H7 (cell line): ENCODE measurements at regions not wholly inside any gene's neighbourhood (a gene's known extent, or its start where the extent isn't known, plus 50 kb on each side); places are given as distances from the start of the nearest gene placed in this dataset.
"Not testable (repeated sequence)": the region's sequence is repeated elsewhere in the genome, so short reads cannot be mapped to it uniquely, and the experiment has no call there.

Source experiments
- DNase-seq: peaks from one replicate; pipeline ENCODE4 v3.0.0; 2012
- H3K27me3 ChIP-seq: 2 replicates; pipeline ENCODE4 v1.6.0; 2011; ENCODE audit warnings: mild to moderate bottlenecking, low read length; ENCODE audit not compliant: control insufficient read depth, insufficient read depth
- H3K36me3 ChIP-seq: replicated peaks from 2 replicates; pipeline ENCODE4 v1.5.1; 2011; ENCODE audit warnings: low read length; ENCODE audit not compliant: control insufficient read depth, insufficient read depth
- H3K4me3 ChIP-seq: 2 replicates; pipeline ENCODE4 v1.5.1; 2011; ENCODE audit warnings: low read depth, mild to moderate bottlenecking, control low read depth, low read length, moderate library complexity; ENCODE audit not compliant: insufficient read depth

DNA sequence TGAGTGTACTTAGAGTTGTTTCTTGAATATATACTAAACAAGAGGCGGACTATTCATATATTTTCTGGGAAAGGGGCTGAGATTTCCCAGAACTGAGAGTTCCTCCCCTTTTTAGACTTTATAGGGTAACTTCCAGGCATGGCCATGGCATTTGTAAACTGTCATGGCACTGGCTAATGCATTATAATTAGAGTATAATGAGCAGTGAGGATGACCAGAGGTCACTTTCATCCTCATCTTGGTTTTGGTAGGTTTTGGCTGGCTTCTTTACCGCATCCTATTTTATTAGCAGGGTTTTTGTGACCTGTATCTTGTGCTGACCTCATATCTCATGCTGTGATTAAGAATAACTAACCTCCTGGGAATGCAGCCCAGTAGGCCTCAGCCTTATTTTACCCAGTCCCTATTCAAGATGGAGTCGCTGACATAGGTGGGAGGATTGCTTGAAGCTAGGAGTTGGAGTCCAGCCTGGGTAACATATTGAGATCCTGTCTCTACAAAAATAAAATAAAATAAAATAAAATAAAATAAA, 91.4 kb downstream of the MOBP start:
- no peaks in the 10 kb centered on the region for H3K36me3 ChIP-seq
- no peak overlapping the region for H3K4me3 ChIP-seq
- H3K27me3 ChIP-seq: no peaks in the 10 kb centered on the region
- DNase-seq: no peak

DNA sequence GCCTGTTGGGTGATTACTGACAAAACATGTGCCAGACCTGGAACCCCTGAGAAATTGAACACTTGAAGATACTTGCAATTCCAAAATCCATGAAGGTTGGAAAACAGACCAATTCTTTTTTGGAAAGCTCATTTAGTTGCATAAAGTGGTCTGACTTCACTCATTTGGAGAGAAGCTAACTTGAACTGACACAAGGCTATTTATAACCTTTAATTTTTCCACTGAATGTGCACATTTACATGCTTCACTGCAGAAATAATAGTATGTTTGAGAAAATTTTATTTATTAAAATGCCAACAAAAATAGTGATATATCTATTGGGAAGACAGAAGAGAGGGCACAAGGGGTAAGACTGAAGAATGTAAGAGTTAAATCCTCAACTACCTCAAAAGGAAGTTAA, 92.1 kb downstream of the MOBP start:
- Histone ChIP-seq H3K4me3 (no peak overlapping the region), H3K36me3 (no peaks in the 10 kb centered on the region), H3K27me3 (no peaks in the 10 kb centered on the region)
- no peak for DNase-seq

DNA sequence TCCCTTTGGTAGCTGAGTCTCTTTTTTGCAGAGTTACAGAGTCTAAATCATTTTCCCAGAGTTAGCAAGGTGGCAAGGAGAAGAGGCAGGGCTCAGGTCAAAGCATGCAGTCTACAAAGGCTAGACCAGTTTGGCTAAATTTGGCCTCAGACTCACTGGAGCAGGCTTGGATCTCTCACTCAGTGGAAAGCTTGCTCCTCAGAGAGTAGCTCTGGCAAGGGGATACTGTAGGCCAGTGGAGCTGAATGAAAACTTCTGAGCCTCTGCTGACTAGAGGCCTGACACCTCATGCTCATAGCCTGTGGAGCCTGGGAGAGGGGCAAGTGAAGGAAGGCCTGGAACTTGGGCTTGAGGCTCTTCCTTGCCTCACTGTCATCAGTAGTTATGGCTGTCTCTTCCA, 101.0 kb downstream of the MOBP start:
- DNase-seq: no peak
- no peak overlapping the region for H3K4me3 ChIP-seq
- no peaks in the 10 kb centered on the region for H3K27me3 ChIP-seq
- no peaks in the 10 kb centered on the region for H3K36me3 ChIP-seq

DNA sequence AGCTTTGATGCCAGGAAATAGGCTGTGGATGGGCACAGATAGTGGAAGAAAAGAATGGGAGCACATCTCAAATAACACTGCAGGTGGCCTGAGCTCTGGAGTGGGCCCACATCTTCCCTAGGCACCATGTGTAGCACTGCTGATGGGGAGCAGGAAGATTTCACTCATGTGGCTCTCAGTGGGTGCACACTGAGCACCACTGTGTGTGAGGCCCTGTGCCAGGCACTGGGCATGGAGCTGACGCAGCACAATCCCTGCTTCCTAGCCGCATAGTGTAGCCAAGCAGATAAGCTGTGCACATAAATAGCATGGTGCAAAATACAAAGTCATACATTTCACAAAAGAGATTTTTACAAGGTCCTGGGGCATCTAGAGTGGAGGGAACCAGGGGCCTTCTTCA, 101.6 kb downstream of the MOBP start:
- no peak for DNase-seq
- Histone ChIP-seq H3K36me3 (no peaks in the 10 kb centered on the region), H3K4me3 (no peak overlapping the region), H3K27me3 (no peaks in the 10 kb centered on the region)

DNA sequence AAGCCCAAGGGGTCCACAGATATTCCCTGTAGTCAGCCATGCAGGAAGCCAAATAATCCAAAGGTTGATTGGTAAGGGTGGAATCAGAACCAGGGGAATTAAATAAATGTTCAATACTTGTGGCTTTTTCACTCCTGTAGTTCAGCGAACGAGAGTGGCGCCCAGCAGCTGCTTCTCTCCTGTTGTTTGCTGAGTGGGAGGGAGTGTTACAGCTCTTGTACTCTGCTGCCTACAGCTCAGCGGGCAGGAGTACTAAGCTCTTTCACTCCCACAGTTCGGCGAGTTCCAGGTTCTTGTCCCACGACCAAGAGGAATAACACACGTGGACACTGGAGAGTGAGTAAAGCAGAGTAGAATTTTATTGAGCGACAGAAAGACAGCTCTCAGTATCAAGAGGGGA, 105.9 kb downstream of the MOBP start:
- no peak for DNase-seq
- Histone ChIP-seq H3K36me3 (no peaks in the 10 kb centered on the region), H3K4me3 (no peak overlapping the region), H3K27me3 (no peaks in the 10 kb centered on the region)

DNA sequence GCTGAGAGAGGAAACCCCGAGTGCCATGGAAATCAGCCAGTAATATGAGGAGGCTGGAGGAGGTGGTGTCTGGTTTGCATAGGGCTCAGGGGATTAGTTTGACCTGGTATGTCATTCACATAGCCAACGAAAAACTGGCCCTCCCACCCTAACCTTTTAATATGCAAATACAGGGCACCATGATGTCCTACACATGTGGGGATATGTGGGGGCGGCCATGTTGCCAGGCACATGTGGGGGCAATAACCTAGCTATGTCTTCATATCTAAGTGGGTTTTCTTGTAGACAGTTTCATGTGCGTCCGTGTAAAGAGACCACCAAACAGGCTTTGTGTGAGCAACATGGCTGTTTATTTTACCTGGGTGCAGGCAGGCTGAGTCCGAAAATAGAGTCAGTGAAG, 110.1 kb downstream of the MOBP start:
- DNase-seq: peak; percentile 8
- no peaks in the 10 kb centered on the region for H3K27me3 ChIP-seq
- no peaks in the 10 kb centered on the region for H3K36me3 ChIP-seq
- H3K4me3 ChIP-seq: peak overlapping the region; percentile 10; the same call in 1 of the 2 replicates

DNA sequence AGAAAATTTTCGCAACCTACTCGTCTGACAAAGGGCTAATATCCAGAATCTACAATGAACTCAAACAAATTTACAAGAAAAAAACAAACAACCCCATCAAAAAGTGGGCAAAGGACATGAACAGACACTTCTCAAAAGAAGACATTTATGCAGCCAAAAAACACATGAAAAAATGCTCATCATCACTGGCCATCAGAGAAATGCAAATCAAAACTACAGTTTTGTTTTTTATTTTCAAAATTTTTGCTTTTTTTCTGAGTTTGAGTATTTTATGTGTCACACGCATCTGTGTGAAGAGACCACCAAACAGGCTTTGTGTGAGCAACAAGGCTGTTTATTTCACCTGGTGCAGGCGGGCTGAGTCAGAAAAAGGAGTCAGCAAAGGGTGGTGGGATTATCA, 118.7 kb downstream of the MOBP start:
- H3K4me3 ChIP-seq, DNase-seq, H3K36me3 ChIP-seq, H3K27me3 ChIP-seq: not testable (repeated sequence)

DNA sequence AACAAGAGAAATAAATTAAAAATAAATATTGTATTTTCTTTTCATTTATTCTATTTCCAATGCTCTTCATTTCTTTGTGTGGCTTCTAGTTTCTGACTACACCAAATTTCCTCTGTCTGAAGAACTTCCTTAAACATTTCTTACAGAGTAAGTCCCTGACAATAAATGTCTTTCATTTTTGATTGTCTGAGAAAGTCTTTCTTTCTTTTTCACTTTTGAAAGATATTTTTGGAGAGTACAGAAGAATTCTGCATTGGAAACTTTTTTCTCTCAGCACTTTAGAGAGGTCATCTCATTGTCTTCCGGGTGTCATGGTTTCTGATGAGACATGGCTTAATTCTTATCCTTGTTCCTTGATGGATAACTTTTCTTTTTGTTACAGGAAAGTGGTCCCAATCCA, 119.6 kb downstream of the MOBP start:
- DNase-seq: no peak
- no peak overlapping the region for H3K4me3 ChIP-seq
- no peaks in the 10 kb centered on the region for H3K27me3 ChIP-seq
- H3K36me3 ChIP-seq: no peaks in the 10 kb centered on the region

DNA sequence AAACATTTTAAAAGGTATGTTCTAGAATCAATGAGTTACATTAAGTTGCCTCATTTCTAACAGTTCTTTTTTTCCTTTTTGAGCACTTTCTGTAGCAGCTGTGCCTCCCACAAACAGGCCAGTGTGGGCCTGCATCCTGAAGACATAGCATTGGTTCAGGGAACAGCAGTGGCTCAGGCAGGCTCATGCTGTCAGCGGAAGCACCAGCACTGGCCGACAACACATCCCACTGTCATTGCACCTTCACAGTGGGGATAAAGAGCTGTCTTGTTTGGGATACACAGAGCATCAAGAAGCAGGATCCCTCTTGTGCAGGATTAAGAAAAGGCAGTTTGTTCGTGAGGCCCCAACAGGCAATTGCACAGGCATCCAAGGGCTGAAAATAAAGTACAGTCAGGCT, 123.3 kb downstream of the MOBP start:
- no peak for DNase-seq
- H3K4me3 ChIP-seq: no peak overlapping the region
- H3K36me3 ChIP-seq: no peaks in the 10 kb centered on the region
- no peaks in the 10 kb centered on the region for H3K27me3 ChIP-seq

DNA sequence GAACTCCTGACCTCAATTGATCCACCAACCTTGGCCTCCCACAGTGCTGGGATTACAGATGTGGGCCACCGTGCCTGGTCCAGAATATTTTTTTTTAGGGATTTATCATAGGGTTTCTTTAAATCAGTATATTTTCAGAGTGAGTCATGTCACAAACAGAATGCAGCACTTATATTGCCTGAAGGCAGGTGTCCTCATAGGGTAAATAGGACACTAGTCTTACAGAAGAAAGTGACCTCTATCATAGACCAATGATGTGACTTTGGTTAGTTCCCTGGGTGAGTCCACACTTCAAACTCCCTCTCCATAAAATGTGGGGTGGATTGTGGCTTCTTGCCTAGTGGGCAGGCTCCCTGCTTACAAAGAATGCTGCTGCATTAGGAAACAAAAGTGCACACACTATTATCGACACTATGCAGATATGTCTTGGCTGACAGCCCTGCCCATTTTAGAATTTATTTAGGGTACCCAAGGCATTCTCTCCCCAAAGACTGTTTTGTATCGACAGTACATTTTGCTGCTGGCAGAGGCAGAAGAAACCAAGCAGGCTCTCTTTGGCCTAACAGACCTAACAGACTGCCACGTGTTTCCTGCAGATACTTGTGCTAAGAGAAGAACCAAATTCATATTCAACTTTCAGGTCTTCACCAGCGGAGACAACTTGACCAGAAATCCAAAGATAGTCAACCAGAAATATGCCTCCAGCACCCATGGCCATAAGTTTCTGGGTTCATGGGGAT, 125.0 kb downstream of the MOBP start:
- Histone ChIP-seq H3K36me3 (no peaks in the 10 kb centered on the region), H3K27me3 (no peaks in the 10 kb centered on the region), H3K4me3 (no peak overlapping the region)
- DNase-seq: no peak

DNA sequence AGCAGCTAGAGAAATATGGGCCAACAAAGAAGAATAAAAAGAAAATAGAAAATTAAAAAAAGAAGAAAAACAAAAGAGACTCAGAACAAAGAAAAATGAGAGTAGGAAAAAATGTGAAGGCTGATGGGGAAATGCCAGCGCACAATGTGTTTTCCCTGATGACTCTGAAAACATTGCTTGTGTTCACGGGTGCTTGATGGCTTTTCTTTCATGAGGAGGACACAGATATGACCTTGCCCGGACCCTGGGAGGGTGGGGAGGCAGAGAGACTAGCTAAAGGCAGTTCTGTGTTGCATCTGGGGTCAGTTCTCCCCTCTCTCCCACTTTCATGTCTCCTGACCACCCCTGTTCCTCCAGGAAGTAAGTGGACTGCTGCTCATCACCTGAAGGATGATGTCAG, 125.9 kb downstream of the MOBP start:
- H3K27me3 ChIP-seq: no peaks in the 10 kb centered on the region
- H3K36me3 ChIP-seq: no peaks in the 10 kb centered on the region
- no peak for DNase-seq
- no peak overlapping the region for H3K4me3 ChIP-seq

DNA sequence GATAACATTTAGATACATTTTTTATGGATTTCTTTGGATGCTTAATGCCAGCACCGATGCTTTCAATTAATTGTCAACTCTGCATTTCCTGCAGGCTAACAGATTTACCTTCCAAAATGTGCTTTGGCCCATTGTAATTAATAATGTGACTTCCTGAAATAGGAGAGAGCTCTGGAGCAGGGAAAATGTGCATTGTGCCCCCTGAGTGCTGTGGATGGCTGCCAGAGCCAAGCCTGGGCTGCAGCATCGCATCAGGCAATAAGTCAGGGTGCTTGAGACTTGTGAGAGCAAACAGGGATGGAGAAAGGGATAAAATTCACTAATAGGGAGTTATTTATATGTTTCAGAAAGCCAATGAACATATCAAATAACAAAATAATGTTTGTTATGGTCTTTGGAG, 133.8 kb downstream of the MOBP start:
- Histone ChIP-seq H3K36me3 (no peaks in the 10 kb centered on the region), H3K27me3 (no peaks in the 10 kb centered on the region), H3K4me3 (no peak overlapping the region)
- no peak for DNase-seq

DNA sequence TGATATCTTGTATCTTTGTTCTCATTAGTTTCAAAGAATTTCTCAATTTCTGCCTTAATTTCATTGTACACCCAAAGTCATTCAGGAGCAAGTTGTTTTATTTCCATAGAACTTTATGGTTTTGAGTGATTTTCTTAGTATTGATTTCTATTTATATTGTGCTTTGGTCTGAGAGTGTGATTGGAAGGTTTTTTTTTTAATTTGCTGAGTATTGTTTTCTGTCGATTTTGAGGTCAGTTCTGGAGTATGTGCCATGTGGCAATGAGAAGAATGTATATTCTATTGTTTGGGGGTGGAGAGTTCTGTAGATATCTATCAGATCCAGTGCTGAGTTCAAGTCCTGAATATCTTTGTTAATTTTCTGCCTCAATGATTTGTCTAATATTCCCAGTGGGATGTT, 138.4 kb downstream of the MOBP start:
- no peaks in the 10 kb centered on the region for H3K36me3 ChIP-seq
- no peak for DNase-seq
- H3K27me3 ChIP-seq: no peaks in the 10 kb centered on the region
- H3K4me3 ChIP-seq: no peak overlapping the region

DNA sequence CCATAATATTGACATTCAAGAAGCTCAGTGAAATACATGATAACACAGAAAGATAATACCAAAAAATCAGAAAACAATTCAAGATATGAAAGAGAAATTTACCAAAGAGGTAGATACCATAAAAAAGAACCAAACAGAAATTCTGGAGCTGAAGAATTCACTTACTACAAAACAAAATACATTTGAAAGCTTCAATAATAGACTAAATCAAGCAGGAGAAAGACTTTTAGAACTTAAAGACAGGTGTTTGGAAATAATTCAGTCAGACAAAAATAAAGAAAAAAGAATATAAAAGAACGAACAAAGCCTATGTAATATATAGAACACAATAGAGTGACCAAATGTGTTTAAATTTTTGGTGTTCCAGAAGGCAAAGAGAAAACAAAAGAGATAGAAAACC, 158.7 kb downstream of the MOBP start:
- no peaks in the 10 kb centered on the region for H3K36me3 ChIP-seq
- no peaks in the 10 kb centered on the region for H3K27me3 ChIP-seq
- no peak overlapping the region for H3K4me3 ChIP-seq
- DNase-seq: no peak

DNA sequence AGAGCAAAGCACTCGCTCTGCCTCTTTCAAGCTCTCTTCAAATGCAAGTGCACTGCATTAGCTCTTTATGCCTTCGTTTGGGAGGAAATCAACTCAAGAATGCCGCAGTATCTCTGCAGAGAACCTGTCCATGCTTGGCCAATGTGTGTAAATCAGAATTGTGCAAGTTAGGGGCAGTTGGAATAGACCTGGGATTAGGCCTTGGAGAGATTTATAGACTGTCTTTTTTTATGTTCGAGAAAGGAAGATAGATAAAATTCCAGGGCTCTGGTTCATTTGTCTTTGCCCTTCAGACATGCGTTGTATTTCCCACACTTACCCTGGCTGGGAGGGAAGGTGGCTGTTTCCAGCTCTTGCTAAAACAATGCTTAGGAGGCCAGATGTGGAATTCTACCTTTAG, 163.7 kb downstream of the MOBP start:
- H3K36me3 ChIP-seq: no peaks in the 10 kb centered on the region
- H3K27me3 ChIP-seq: no peaks in the 10 kb centered on the region
- H3K4me3 ChIP-seq: no peak overlapping the region
- DNase-seq: no peak

DNA sequence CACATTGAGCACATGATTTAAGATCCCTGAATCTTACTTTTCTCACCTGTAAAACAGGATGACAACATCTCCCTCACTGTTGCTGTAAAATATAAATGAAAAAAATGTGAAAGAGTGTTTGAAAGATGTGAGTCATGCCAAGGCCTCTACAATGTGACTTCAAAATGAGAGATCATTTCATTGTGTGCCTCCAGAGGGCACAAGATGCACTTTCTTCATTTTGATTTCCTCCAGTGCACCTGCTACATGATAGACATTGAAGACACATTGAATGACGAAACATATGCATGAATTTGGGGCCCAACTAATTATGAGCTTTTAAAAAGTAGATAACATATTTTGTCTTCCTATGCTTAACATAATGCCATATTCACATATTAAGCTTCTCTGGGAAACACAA, 170.3 kb downstream of the MOBP start:
- no peaks in the 10 kb centered on the region for H3K27me3 ChIP-seq
- no peak overlapping the region for H3K4me3 ChIP-seq
- H3K36me3 ChIP-seq: no peaks in the 10 kb centered on the region
- DNase-seq: no peak
